Neural progenitor cell (in vitro differentiated cells): ENCODE measurements at regions not wholly inside any gene's neighbourhood (a gene's known extent, or its start where the extent isn't known, plus 50 kb on each side); places are given as distances from the start of the nearest gene placed in this dataset.

Experiments used
- DNase-seq: peaks from one replicate; pipeline ENCODE4 v3.0.0-alpha.2; 2016; ENCODE audit warnings: low spot score
- H2AFZ ChIP-seq: fragments of 200-600 bp; sonication (generic); replicated peaks from 2 replicates; pipeline ENCODE4 v1.6.1; 2016; ENCODE audit warnings: antibody characterized with exemption
- H3F3A ChIP-seq: fragments of 200-600 bp; sonication (generic); 2 replicates; pipeline ENCODE4 v1.6.1; 2016; ENCODE audit warnings: antibody characterized with exemption, low read depth
- H3K27ac ChIP-seq: fragments of 200-600 bp; sonication (generic); 2 replicates; pipeline ENCODE4 v1.5.1; 2016; ENCODE audit warnings: mild to moderate bottlenecking
- H3K27me3 ChIP-seq: fragments of 200-600 bp; sonication (generic); 2 replicates; pipeline ENCODE4 v1.6.1; 2016; ENCODE audit warnings: mild to moderate bottlenecking, moderate library complexity
- H3K36me3 ChIP-seq: fragments of 200-600 bp; sonication (generic); 2 replicates; pipeline ENCODE4 v1.5.1; 2016
- H3K4me1 ChIP-seq: fragments of 200-600 bp; sonication (generic); 2 replicates; pipeline ENCODE4 v1.6.1; 2016; ENCODE audit warnings: mixed run types
- H3K4me2 ChIP-seq: fragments of 200-600 bp; sonication (generic); 2 replicates; pipeline ENCODE4 v1.6.1; 2016
- H3K4me3 ChIP-seq: fragments of 200-600 bp; sonication (generic); 2 replicates; pipeline ENCODE4 v1.5.1; 2016
- H3K79me2 ChIP-seq: fragments of 200-600 bp; sonication (generic); 2 replicates; pipeline ENCODE4 v1.6.1; 2016; ENCODE audit warnings: low read depth
- H3K9ac ChIP-seq: fragments of 200-600 bp; sonication (generic); 2 replicates; pipeline ENCODE4 v1.6.1; 2016
- H3K9me3 ChIP-seq: fragments of 200-600 bp; sonication (generic); 2 replicates; pipeline ENCODE4 v1.5.1; 2016; ENCODE audit warnings: low read depth
- H4K20me1 ChIP-seq: fragments of 200-600 bp; sonication (generic); 2 replicates; pipeline ENCODE4 v1.6.1; 2016; ENCODE audit warnings: low read depth
- H3K27ac Mint-ChIP-seq: 3 replicates; pipeline ENCODE4 v1.8.0; 2021; ENCODE audit warnings: mixed read lengths
- H3K27me3 Mint-ChIP-seq: 2 replicates; pipeline ENCODE4 v1.8.0; 2022; ENCODE audit warnings: low read depth, mild to moderate bottlenecking, inconsistent platforms, moderate library complexity, mixed read lengths; ENCODE audit not compliant: insufficient read depth
- H3K36me3 Mint-ChIP-seq: 3 replicates; pipeline ENCODE4 v1.8.0; 2021; ENCODE audit warnings: mixed read lengths
- H3K4me1 Mint-ChIP-seq: 3 replicates; pipeline ENCODE4 v1.8.0; 2021; ENCODE audit warnings: mixed read lengths
- H3K4me3 Mint-ChIP-seq: 3 replicates; pipeline ENCODE4 v1.8.0; 2021; ENCODE audit warnings: mild to moderate bottlenecking, moderate library complexity, mixed read lengths
- H3K9me3 Mint-ChIP-seq: 3 replicates; pipeline ENCODE4 v1.8.0; 2020; ENCODE audit warnings: mixed read lengths
- EZH2 ChIP-seq: fragments of 200-600 bp; sonication (generic); IDR thresholded peaks from 2 replicates; pipeline ENCODE4 v1.6.1; 2017; ENCODE audit warnings: antibody characterized with exemption, mild to moderate bottlenecking, moderate library complexity
- EZH2phosphoT487 ChIP-seq: fragments of 200-600 bp; sonication (generic); IDR thresholded peaks from 2 replicates; pipeline ENCODE4 v1.6.1; 2017; ENCODE audit warnings: antibody characterized with exemption
- TF ChIP-seq, protein P1 (sequence below): fragments of 200-600 bp; sonication (generic); IDR thresholded peaks from 2 replicates; pipeline ENCODE4 v1.5.1; 2017; ENCODE audit warnings: antibody characterized with exemption, mild to moderate bottlenecking

- no peaks in the 10 kb centered on the region for H3F3A ChIP-seq
- H3K4me1 ChIP-seq = no peaks in the 10 kb centered on the region
- no peaks in the 10 kb centered on the region for H4K20me1 ChIP-seq
- no peaks in the 10 kb centered on the region for H3K9me3 ChIP-seq
- no peak overlapping the region for H2AFZ ChIP-seq
- no peak overlapping the region for H3K4me3 ChIP-seq
- no peaks in the 10 kb centered on the region for H3K27me3 ChIP-seq
- no peak overlapping the region for H3K27ac Mint-ChIP-seq
- H3K36me3 Mint-ChIP-seq = no peaks in the 10 kb centered on the region
- H3K79me2 ChIP-seq = no peaks in the 10 kb centered on the region
- no peaks in the 10 kb centered on the region for H3K36me3 ChIP-seq
- H3K27me3 Mint-ChIP-seq = peaks cover 3% of the 10 kb centered on the region
- no peak overlapping the region for H3K27ac ChIP-seq
- H3K9ac ChIP-seq = no peak overlapping the region
- no peak overlapping the region for H3K4me2 ChIP-seq
- H3K9me3 Mint-ChIP-seq = no peaks in the 10 kb centered on the region
- TF ChIP-seq EZH2phosphoT487 = no peak
- TF ChIP-seq, protein P1, sequence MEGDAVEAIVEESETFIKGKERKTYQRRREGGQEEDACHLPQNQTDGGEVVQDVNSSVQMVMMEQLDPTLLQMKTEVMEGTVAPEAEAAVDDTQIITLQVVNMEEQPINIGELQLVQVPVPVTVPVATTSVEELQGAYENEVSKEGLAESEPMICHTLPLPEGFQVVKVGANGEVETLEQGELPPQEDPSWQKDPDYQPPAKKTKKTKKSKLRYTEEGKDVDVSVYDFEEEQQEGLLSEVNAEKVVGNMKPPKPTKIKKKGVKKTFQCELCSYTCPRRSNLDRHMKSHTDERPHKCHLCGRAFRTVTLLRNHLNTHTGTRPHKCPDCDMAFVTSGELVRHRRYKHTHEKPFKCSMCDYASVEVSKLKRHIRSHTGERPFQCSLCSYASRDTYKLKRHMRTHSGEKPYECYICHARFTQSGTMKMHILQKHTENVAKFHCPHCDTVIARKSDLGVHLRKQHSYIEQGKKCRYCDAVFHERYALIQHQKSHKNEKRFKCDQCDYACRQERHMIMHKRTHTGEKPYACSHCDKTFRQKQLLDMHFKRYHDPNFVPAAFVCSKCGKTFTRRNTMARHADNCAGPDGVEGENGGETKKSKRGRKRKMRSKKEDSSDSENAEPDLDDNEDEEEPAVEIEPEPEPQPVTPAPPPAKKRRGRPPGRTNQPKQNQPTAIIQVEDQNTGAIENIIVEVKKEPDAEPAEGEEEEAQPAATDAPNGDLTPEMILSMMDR = no peak
- no peak for TF ChIP-seq EZH2
- H3K4me1 Mint-ChIP-seq = no peaks in the 10 kb centered on the region
- DNase-seq = no peak
- H3K4me3 Mint-ChIP-seq = no peak overlapping the region
Measured at GRCh38 chr4:10315638-10316037, 141.6 kb downstream of the ZNF518B start.

- no peaks in the 10 kb centered on the region for H3K9me3 ChIP-seq
- no peaks in the 10 kb centered on the region for H3F3A ChIP-seq
- H3K9ac ChIP-seq = no peak overlapping the region
- Mint-ChIP-seq H3K27ac (no peak overlapping the region), H3K27me3 (no peaks in the 10 kb centered on the region), H3K4me1 (no peaks in the 10 kb centered on the region), H3K36me3 (no peaks in the 10 kb centered on the region), H3K9me3 (no peaks in the 10 kb centered on the region), H3K4me3 (no peak overlapping the region)
- no peak overlapping the region for H3K4me3 ChIP-seq
- H3K79me2 ChIP-seq = no peaks in the 10 kb centered on the region
- no peak overlapping the region for H3K27ac ChIP-seq
- no peak overlapping the region for H3K4me2 ChIP-seq
- TF ChIP-seq, protein P1 = no peak
- TF ChIP-seq EZH2 (no peak), EZH2phosphoT487 (no peak)
- no peak overlapping the region for H2AFZ ChIP-seq
- no peaks in the 10 kb centered on the region for H3K4me1 ChIP-seq
- no peaks in the 10 kb centered on the region for H3K27me3 ChIP-seq
- DNase-seq = no peak
- H4K20me1 ChIP-seq = no peaks in the 10 kb centered on the region
- H3K36me3 ChIP-seq = no peaks in the 10 kb centered on the region
Measured at GRCh38 chr4:10312568-10312967, 144.7 kb downstream of the ZNF518B start.

- DNase-seq = no peak
- H3K27me3 Mint-ChIP-seq = no peaks in the 10 kb centered on the region
- Histone ChIP-seq H3K27ac (no peak overlapping the region), H3K36me3 (no peaks in the 10 kb centered on the region), H3K9me3 (no peaks in the 10 kb centered on the region), H3F3A (no peaks in the 10 kb centered on the region), H3K27me3 (no peaks in the 10 kb centered on the region), H3K4me2 (no peak overlapping the region), H3K79me2 (no peaks in the 10 kb centered on the region), H2AFZ (no peak overlapping the region), H3K9ac (no peak overlapping the region), H3K4me3 (no peak overlapping the region), H4K20me1 (no peaks in the 10 kb centered on the region), H3K4me1 (no peaks in the 10 kb centered on the region)
- H3K27ac Mint-ChIP-seq = no peak overlapping the region
- TF ChIP-seq EZH2 (no peak), EZH2phosphoT487 (no peak)
- TF ChIP-seq, protein P1 = no peak
- H3K4me3 Mint-ChIP-seq = no peak overlapping the region
- H3K4me1 Mint-ChIP-seq = no peaks in the 10 kb centered on the region
- H3K9me3 Mint-ChIP-seq = no peaks in the 10 kb centered on the region
- H3K36me3 Mint-ChIP-seq = no peaks in the 10 kb centered on the region
Measured at GRCh38 chr4:10311939-10312338, 145.3 kb downstream of the ZNF518B start.

DNA sequence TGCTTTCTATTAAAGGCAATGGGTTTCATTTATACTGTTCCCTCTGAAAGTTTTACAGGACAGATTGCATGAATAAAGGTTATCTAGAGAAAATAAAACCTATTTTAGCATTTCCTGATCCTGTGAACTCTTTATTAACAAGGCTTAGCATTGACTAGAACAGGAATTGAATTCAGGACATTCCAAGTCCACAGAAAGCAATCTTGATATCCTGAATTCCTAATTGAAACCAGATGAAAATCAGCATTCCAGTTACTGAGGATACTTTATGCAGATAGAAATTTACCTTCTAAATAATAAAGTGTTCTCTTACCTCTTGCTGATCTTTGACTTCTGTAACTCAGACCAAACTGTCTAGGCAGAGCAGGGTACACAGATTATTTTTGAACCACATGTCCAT, 151.4 kb downstream of the ZNF518B start:
- no peaks in the 10 kb centered on the region for H3K27me3 ChIP-seq
- no peak overlapping the region for H3K4me3 ChIP-seq
- no peak overlapping the region for H3K4me2 ChIP-seq
- H3K4me3 Mint-ChIP-seq = no peak overlapping the region
- no peaks in the 10 kb centered on the region for H3K4me1 ChIP-seq
- no peaks in the 10 kb centered on the region for H3K4me1 Mint-ChIP-seq
- H3K27ac ChIP-seq = no peak overlapping the region
- H3K9me3 Mint-ChIP-seq = no peaks in the 10 kb centered on the region
- no peak for DNase-seq
- H3K36me3 ChIP-seq = no peaks in the 10 kb centered on the region
- H3K79me2 ChIP-seq = no peaks in the 10 kb centered on the region
- H3K36me3 Mint-ChIP-seq = no peaks in the 10 kb centered on the region
- no peaks in the 10 kb centered on the region for H3F3A ChIP-seq
- TF ChIP-seq EZH2 (no peak), EZH2phosphoT487 (no peak)
- TF ChIP-seq, protein P1 = no peak
- H2AFZ ChIP-seq = no peak overlapping the region
- H3K9ac ChIP-seq = no peak overlapping the region
- H3K27me3 Mint-ChIP-seq = no peaks in the 10 kb centered on the region
- no peaks in the 10 kb centered on the region for H3K9me3 ChIP-seq
- H3K27ac Mint-ChIP-seq = no peak overlapping the region
- H4K20me1 ChIP-seq = no peaks in the 10 kb centered on the region
